Sigmoid colon (tissue), 6 donors: ENCODE measurements at regions not wholly inside any gene's neighbourhood (a gene's known extent, or its start where the extent isn't known, plus 50 kb on each side); places are given as distances from the start of the nearest gene placed in this dataset.

Experiments
- DNase-seq: peaks from one replicate; pipeline ENCODE4 v3.0.0-alpha.2; 2019
- H3K27ac ChIP-seq, 4 donors: fragments of 200-600 bp; sonication (generic); one replicate each; pipeline ENCODE4 v1.5.1; 2016 to 2019; ENCODE audit warnings: mild to moderate bottlenecking in 1 of 4
- H3K27me3 ChIP-seq, 3 donors: fragments of 200-600 bp; sonication (generic); one replicate each; pipeline ENCODE4 v1.5.1; 2019; ENCODE audit warnings: mild to moderate bottlenecking in 1 of 3
- H3K36me3 ChIP-seq, 4 donors: fragments of 200-600 bp; sonication (generic); one replicate each; pipeline ENCODE4 v1.5.1; 2016 to 2019
- H3K4me1 ChIP-seq, 4 donors: fragments of 200-600 bp; sonication (generic); one replicate each; pipeline ENCODE4 v1.5.1; 2017 to 2019
- H3K4me3 ChIP-seq, 4 donors: fragments of 200-600 bp; sonication (generic); one replicate each; pipeline ENCODE4 v1.5.1; 2017 to 2019; ENCODE audit warnings: mild to moderate bottlenecking in 2 of 4, moderate library complexity in 1 of 4
- H3K9me3 ChIP-seq, 4 donors: fragments of 200-600 bp in 3 of 4; sonication (generic) in 3 of 4; one replicate each; pipeline versions ENCODE4 v1.5.1 to v1.6.1; 2013 to 2019
- EP300 ChIP-seq, 4 donors: sonication (generic); formaldehyde crosslinking; IDR thresholded peaks; one replicate each; pipeline ENCODE4 v1.6.1; 2017; ENCODE audit warnings: antibody characterized with exemption in 4 of 4
- POLR2A ChIP-seq, 2 donors: fragments of 450-650 bp; IDR thresholded peaks; one replicate each; pipeline ENCODE4 v1.6.1; 2016; ENCODE audit warnings: antibody characterized with exemption in 2 of 2, mild to moderate bottlenecking in 2 of 2, moderate library complexity in 2 of 2
- POLR2AphosphoS5 ChIP-seq, 4 donors: sonication (generic); formaldehyde crosslinking; IDR thresholded peaks; one replicate each; pipeline ENCODE4 v1.6.1; 2017; ENCODE audit warnings: antibody characterized with exemption in 4 of 4
- WGBS, 2 donors: extraction: QIAGEN DNeasy Blood & Tissue Kit; methylation state at CpG; one replicate each; pipeline ENCODE4 v1.1.7; 2013; 5-methylcytosine and 5-hydroxymethylcytosine counted together
- intact Hi-C: fragments of 100-400 bp; cut with DNase I; formaldehyde crosslinking; loops from one replicate; pipeline ENCODE4 v1.15.1; 2023
- TF ChIP-seq, protein P1 (sequence below), 4 experiments: fragments of 450-650 bp in 3 of 4; fragments of 200-600 bp in 1 of 4; IDR thresholded peaks; one replicate each; pipeline ENCODE4 v1.5.1; 2016 to 2019; ENCODE audit warnings: antibody characterized with exemption in 4 of 4, mild to moderate bottlenecking in 3 of 4, moderate library complexity in 2 of 4
- donor health status: healthy with polysubstance abuse.
- donor health status: healthy.

DNA sequence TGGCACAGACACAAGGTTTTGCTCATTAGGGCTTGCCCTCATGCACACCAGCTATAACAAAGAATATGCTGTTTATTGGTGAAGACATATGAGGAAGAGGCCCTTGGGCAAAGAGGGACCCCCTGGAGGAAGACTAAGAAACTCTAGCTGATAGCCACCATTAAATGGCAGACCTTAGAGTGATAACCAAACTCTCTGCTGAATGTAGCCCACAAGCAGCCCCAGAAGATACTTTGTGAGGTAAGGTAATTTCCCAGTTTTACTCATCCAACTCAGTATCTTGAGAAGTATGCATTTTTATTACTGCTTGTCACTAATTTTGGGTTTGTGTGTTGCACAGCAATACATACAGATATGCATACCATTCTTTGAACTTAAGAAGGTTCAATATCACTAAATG, 563.3 kb downstream of the DOK5 start:
- Histone ChIP-seq H3K27ac (no peak overlapping the region), H3K9me3 (no peaks in the 10 kb centered on the region), H3K36me3 (no peaks in the 10 kb centered on the region), H3K4me1 (no peaks in the 10 kb centered on the region), H3K4me3 (no peak overlapping the region), H3K27me3 (no peaks in the 10 kb centered on the region)
- no peak for DNase-seq
- intact Hi-C loops, result no loop called here
- TF ChIP-seq EP300 (IDR thresholded peaks at IDR 0.05) (no peak), POLR2AphosphoS5 (IDR thresholded peaks at IDR 0.05) (no peak), POLR2A (IDR thresholded peaks at IDR 0.05) (no peak)
- TF ChIP-seq, protein P1, sequence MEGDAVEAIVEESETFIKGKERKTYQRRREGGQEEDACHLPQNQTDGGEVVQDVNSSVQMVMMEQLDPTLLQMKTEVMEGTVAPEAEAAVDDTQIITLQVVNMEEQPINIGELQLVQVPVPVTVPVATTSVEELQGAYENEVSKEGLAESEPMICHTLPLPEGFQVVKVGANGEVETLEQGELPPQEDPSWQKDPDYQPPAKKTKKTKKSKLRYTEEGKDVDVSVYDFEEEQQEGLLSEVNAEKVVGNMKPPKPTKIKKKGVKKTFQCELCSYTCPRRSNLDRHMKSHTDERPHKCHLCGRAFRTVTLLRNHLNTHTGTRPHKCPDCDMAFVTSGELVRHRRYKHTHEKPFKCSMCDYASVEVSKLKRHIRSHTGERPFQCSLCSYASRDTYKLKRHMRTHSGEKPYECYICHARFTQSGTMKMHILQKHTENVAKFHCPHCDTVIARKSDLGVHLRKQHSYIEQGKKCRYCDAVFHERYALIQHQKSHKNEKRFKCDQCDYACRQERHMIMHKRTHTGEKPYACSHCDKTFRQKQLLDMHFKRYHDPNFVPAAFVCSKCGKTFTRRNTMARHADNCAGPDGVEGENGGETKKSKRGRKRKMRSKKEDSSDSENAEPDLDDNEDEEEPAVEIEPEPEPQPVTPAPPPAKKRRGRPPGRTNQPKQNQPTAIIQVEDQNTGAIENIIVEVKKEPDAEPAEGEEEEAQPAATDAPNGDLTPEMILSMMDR (IDR thresholded peaks at IDR 0.05), result no peak

DNA sequence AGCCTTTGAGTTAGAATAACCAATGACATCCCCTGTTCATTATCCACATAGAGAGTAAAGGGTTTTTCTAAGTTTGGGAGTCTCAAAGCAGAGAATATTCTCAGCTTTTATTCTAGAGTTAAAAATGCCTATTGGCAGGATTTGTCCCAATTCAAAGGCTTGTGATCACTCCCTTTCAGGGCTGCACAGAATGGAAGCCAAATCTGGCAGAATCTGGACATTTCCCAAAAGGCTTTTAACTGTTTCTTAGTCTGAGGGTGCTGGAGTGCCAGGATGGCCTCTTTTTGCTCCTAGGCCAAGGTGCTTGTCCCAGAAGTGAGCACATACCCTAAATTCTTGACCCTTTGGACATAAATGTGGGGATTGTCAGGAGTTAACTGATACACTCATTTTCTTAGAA, 556.6 kb downstream of the DOK5 start:
- intact Hi-C loops, result no loop called here
- Histone ChIP-seq H3K4me3 (no peak overlapping the region), H3K27ac (no peak overlapping the region), H3K9me3 (no peaks in the 10 kb centered on the region), H3K4me1 (no peaks in the 10 kb centered on the region), H3K36me3 (no peaks in the 10 kb centered on the region), H3K27me3 (no peaks in the 10 kb centered on the region)
- TF ChIP-seq POLR2AphosphoS5 (IDR thresholded peaks at IDR 0.05) (no peak), EP300 (IDR thresholded peaks at IDR 0.05) (no peak), POLR2A (IDR thresholded peaks at IDR 0.05) (no peak)
- TF ChIP-seq, protein P1 (IDR thresholded peaks at IDR 0.05), result no peak
- DNase-seq, result no peak

DNA sequence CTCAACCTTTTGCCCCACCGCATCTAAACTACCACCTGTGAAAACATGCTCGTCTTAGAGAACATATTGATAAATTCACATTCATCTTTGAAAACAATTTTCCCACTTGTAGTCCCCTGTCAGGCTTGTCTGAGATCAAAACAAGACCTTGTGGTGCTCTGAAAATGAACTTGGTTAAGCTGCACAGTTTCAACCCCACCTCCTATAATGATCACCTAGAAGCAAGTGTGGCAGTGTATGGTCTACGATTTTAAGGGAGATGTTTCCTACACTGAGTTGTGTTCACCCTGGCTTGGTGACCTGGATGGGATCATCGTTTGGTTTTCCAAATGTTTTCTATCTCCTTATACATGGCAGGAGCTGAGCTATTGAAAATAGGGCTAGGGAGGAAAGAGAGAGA, 539.4 kb downstream of the DOK5 start:
- DNase-seq, result no peak
- intact Hi-C loops, result no loop called here
- Histone ChIP-seq H3K4me1 (no peaks in the 10 kb centered on the region), H3K4me3 (no peak overlapping the region), H3K27ac (no peak overlapping the region), H3K9me3 (no peaks in the 10 kb centered on the region), H3K27me3 (no peaks in the 10 kb centered on the region), H3K36me3 (no peaks in the 10 kb centered on the region)
- 61 to 83% methylated on average over 4 of the region's 4 CpGs for WGBS, 2 donors
- TF ChIP-seq, protein P1 (IDR thresholded peaks at IDR 0.05), result no peak
- TF ChIP-seq POLR2A (IDR thresholded peaks at IDR 0.05) (no peak), POLR2AphosphoS5 (IDR thresholded peaks at IDR 0.05) (no peak), EP300 (IDR thresholded peaks at IDR 0.05) (no peak)

DNA sequence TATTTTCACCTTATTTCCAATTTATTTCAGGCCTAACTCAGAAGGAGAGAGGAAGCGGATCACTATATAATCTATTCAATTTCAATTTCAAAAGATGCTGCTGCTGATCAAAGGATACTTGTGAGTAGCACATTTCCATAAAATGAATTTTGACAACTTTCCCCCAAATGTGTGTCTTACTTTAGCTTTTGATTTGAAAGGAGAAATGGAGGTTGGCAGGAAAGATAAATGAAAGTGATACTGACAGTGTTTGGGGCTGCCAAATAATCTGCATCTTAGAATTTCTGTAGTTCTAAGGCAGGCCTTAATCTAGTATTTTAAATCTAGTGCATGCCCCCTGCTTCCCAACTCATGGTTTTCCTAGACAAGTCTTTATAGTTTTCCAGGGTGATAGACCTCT, 535.4 kb downstream of the DOK5 start:
- no peaks in the 10 kb centered on the region for H3K9me3 ChIP-seq
- WGBS, 2 donors, result 91 to 96% methylated on average over 1 of the region's 1 CpG
- no peaks in the 10 kb centered on the region for H3K36me3 ChIP-seq
- no peaks in the 10 kb centered on the region for H3K27me3 ChIP-seq
- no peak overlapping the region for H3K27ac ChIP-seq
- H3K4me1 ChIP-seq, result no peaks in the 10 kb centered on the region
- intact Hi-C loops, result no loop called here
- no peak for DNase-seq
- H3K4me3 ChIP-seq, result no peak overlapping the region
- no peak for TF ChIP-seq EP300 (IDR thresholded peaks at IDR 0.05)
- TF ChIP-seq POLR2AphosphoS5 (IDR thresholded peaks at IDR 0.05), result no peak
- TF ChIP-seq, protein P1 (IDR thresholded peaks at IDR 0.05), result no peak
- TF ChIP-seq POLR2A (IDR thresholded peaks at IDR 0.05), result no peak

DNA sequence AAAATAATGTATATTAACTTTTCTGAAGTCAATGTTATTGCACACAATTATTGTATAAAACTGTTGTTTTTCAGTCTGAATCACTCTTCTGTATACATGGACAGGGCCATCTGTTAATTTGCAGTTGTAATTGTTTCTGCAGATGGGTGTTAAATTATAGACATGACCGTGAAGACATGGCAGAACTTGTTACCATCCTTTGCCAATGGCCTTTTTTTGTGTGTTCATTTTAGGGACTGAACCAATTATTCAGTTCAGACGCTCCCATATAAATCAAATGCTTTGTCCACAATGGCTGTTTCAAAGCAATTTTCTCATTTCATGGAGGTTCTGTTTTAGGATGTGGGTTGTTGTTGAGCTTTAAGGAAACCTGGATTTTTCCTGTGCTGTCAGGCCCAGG, 533.7 kb downstream of the DOK5 start:
- TF ChIP-seq, protein P1 (IDR thresholded peaks at IDR 0.05), result no peak
- TF ChIP-seq POLR2A (IDR thresholded peaks at IDR 0.05), result no peak
- no peak for TF ChIP-seq EP300 (IDR thresholded peaks at IDR 0.05)
- no peak for TF ChIP-seq POLR2AphosphoS5 (IDR thresholded peaks at IDR 0.05)
- intact Hi-C loops, result loop anchor here (10.0 kb wide), 1 partner anchor 424 kb away; no protein-coding TSS in a partner anchor
- Histone ChIP-seq H3K36me3 (no peaks in the 10 kb centered on the region), H3K27ac (no peak overlapping the region), H3K27me3 (no peaks in the 10 kb centered on the region), H3K4me1 (no peaks in the 10 kb centered on the region), H3K9me3 (no peaks in the 10 kb centered on the region), H3K4me3 (no peak overlapping the region)
- DNase-seq, result no peak
- WGBS, 2 donors, result 72 to 82% methylated on average over 2 of the region's 2 CpGs
